PFSK-1 (cell line): ENCODE measurements at regions not wholly inside any gene's neighbourhood (a gene's known extent, or its start where the extent isn't known, plus 50 kb on each side); places are given as distances from the start of the nearest gene placed in this dataset.

Source experiments
- FOXP2 ChIP-seq: optimal IDR thresholded peaks from 2 replicates; pipeline ENCODE3; 2011; ENCODE audit warnings: borderline replicate concordance, control low read depth, inconsistent platforms; ENCODE audit not compliant: insufficient read depth; ENCODE audit errors: extremely low read length, extremely low read depth
- POLR2AphosphoS5 ChIP-seq: IDR thresholded peaks from 2 replicates; pipeline ENCODE4 v1.6.1; 2012; ENCODE audit warnings: low read depth, mild to moderate bottlenecking, control low read depth, low read length, moderate library complexity
- SIN3A ChIP-seq: IDR thresholded peaks from 2 replicates; pipeline ENCODE4 v1.6.1; 2012; ENCODE audit warnings: mild to moderate bottlenecking, low read length, moderate library complexity, borderline replicate concordance; ENCODE audit not compliant: insufficient read depth
- TAF1 ChIP-seq: IDR thresholded peaks from 2 replicates; pipeline ENCODE4 v1.6.1; 2012; ENCODE audit warnings: low read length, control low read depth, borderline replicate concordance; ENCODE audit not compliant: insufficient read depth
- TF ChIP-seq, protein P1 (sequence below), 2 experiments: IDR thresholded peaks; 2 replicates each; pipeline versions ENCODE4 v1.6.1 to v1.8.0; 2011 to 2012; ENCODE audit warnings: low read depth in 2 of 2, low read length in 2 of 2, control low read depth in 1 of 2, inconsistent platforms in 1 of 2, mild to moderate bottlenecking in 1 of 2, moderate library complexity in 1 of 2; ENCODE audit not compliant: insufficient read depth in 1 of 2

DNA sequence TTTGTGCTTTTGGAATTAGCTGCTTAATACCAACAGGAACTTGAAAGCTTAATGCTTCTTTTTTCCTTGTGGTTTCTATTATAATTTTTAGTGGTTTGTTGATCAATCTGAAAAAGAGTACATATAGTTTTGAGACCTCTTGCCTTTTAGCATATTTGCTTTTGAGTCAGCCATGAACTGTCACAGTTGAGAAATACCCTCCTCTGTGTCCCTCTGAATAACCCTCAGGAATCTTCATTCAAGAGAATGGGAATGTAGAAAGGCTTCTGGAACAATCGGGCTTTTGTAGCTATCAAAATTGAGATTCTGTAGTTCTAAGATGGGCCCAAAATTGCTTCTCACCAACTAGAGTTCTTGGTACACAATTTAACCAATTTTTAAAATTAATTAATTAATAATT, 451.1 kb upstream of the TRIB2 start:
- TF ChIP-seq, protein P1, sequence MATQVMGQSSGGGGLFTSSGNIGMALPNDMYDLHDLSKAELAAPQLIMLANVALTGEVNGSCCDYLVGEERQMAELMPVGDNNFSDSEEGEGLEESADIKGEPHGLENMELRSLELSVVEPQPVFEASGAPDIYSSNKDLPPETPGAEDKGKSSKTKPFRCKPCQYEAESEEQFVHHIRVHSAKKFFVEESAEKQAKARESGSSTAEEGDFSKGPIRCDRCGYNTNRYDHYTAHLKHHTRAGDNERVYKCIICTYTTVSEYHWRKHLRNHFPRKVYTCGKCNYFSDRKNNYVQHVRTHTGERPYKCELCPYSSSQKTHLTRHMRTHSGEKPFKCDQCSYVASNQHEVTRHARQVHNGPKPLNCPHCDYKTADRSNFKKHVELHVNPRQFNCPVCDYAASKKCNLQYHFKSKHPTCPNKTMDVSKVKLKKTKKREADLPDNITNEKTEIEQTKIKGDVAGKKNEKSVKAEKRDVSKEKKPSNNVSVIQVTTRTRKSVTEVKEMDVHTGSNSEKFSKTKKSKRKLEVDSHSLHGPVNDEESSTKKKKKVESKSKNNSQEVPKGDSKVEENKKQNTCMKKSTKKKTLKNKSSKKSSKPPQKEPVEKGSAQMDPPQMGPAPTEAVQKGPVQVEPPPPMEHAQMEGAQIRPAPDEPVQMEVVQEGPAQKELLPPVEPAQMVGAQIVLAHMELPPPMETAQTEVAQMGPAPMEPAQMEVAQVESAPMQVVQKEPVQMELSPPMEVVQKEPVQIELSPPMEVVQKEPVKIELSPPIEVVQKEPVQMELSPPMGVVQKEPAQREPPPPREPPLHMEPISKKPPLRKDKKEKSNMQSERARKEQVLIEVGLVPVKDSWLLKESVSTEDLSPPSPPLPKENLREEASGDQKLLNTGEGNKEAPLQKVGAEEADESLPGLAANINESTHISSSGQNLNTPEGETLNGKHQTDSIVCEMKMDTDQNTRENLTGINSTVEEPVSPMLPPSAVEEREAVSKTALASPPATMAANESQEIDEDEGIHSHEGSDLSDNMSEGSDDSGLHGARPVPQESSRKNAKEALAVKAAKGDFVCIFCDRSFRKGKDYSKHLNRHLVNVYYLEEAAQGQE (IDR thresholded peaks at IDR 0.05; ENCODE audit: insufficient read depth in 1 of 2, low read depth in 2 of 2, low read length in 2 of 2) = no peak
- TF ChIP-seq POLR2AphosphoS5 = no peak
- no peak for TF ChIP-seq SIN3A
- TF ChIP-seq TAF1 = no peak
- no peak for TF ChIP-seq FOXP2
